H9 (cell line): ENCODE measurements at regions not wholly inside any gene's neighbourhood (a gene's known extent, or its start where the extent isn't known, plus 50 kb on each side); places are given as distances from the start of the nearest gene placed in this dataset.
A peak's percentile ranks its signal among the peaks of the same experiment; 100 is the strongest.
"Not testable (repeated sequence)": the region's sequence is repeated elsewhere in the genome, so short reads cannot be mapped to it uniquely, and the experiment has no call there.

Experiments
- DNase-seq: peaks from one replicate; pipeline ENCODE4 v3.0.0-alpha.2; 2017
- H2AFZ ChIP-seq: one replicate; pipeline ENCODE4 v1.6.1; 2013; ENCODE audit warnings: mild to moderate bottlenecking, low read length, control low read depth, moderate library complexity
- H2AK5ac ChIP-seq: 2 replicates; pipeline ENCODE4 v1.6.1; 2013; ENCODE audit warnings: low read length, control low read depth, mixed read lengths; ENCODE audit not compliant: insufficient read length
- H2BK120ac ChIP-seq: one replicate; pipeline ENCODE4 v1.6.1; 2013; ENCODE audit warnings: low read depth, mild to moderate bottlenecking, low read length, control low read depth, inconsistent platforms; ENCODE audit not compliant: poor library complexity, severe bottlenecking
- H2BK12ac ChIP-seq: 2 replicates; pipeline ENCODE4 v1.6.1; 2013; ENCODE audit warnings: low read length, control low read depth, mixed read lengths, low read depth; ENCODE audit not compliant: insufficient read length
- H2BK15ac ChIP-seq: 2 replicates; pipeline ENCODE4 v1.6.1; 2013; ENCODE audit warnings: low read depth, low read length, control low read depth
- H2BK20ac ChIP-seq: one replicate; pipeline ENCODE4 v1.6.1; 2013; ENCODE audit warnings: low read depth, mild to moderate bottlenecking, low read length, control low read depth, inconsistent platforms; ENCODE audit not compliant: poor library complexity, severe bottlenecking
- H2BK5ac ChIP-seq: 2 replicates; pipeline ENCODE4 v1.6.1; 2013; ENCODE audit warnings: low read length, control low read depth, mixed read lengths; ENCODE audit not compliant: insufficient read length
- H3K14ac ChIP-seq: 2 replicates; pipeline ENCODE4 v1.6.1; 2013; ENCODE audit warnings: low read length, control low read depth; ENCODE audit not compliant: insufficient read depth
- H3K18ac ChIP-seq: 2 replicates; pipeline ENCODE4 v1.6.1; 2013; ENCODE audit warnings: low read depth, mild to moderate bottlenecking, mixed read lengths, low read length, control low read depth; ENCODE audit not compliant: insufficient read length
- H3K23ac ChIP-seq: 2 replicates; pipeline ENCODE4 v1.6.1; 2013; ENCODE audit warnings: low read length, control low read depth, mixed read lengths, low read depth; ENCODE audit not compliant: insufficient read length
- H3K23me2 ChIP-seq: 2 replicates; pipeline ENCODE4 v1.6.1; 2013; ENCODE audit warnings: low read depth, mild to moderate bottlenecking, mixed read lengths, low read length, control low read depth; ENCODE audit not compliant: insufficient read length, poor library complexity, severe bottlenecking
- H3K27ac ChIP-seq: 2 replicates; pipeline ENCODE4 v1.5.1; 2013; ENCODE audit warnings: low read length, control low read depth, mixed read lengths, low read depth; ENCODE audit not compliant: insufficient read length
- H3K27me3 ChIP-seq: 2 replicates; pipeline ENCODE4 v1.6.1; 2013; ENCODE audit warnings: low read length, control low read depth, inconsistent platforms; ENCODE audit not compliant: insufficient read depth
- H3K4ac ChIP-seq: 2 replicates; pipeline ENCODE4 v1.6.1; 2013; ENCODE audit warnings: low read depth, mild to moderate bottlenecking, control low read depth, inconsistent platforms, low read length, moderate library complexity
- H3K4me1 ChIP-seq: 2 replicates; pipeline ENCODE4 v1.6.1; 2013; ENCODE audit warnings: low read length, control low read depth, inconsistent platforms; ENCODE audit not compliant: insufficient read depth
- H3K4me2 ChIP-seq: 2 replicates; pipeline ENCODE4 v1.6.1; 2013; ENCODE audit warnings: low read length, control low read depth, mixed read lengths; ENCODE audit not compliant: insufficient read length, insufficient read depth
- H3K56ac ChIP-seq: 2 replicates; pipeline ENCODE4 v1.6.1; 2013; ENCODE audit warnings: low read depth, mild to moderate bottlenecking, mixed read lengths, low read length, control low read depth; ENCODE audit not compliant: insufficient read length
- H3K79me1 ChIP-seq: 2 replicates; pipeline ENCODE4 v1.6.1; 2013; ENCODE audit warnings: low read depth, mild to moderate bottlenecking, moderate library complexity, low read length, control low read depth, inconsistent platforms; ENCODE audit not compliant: insufficient read depth, poor library complexity, severe bottlenecking
- H3K79me2 ChIP-seq: 2 replicates; pipeline ENCODE4 v1.6.1; 2013; ENCODE audit warnings: low read length, control low read depth, inconsistent platforms; ENCODE audit not compliant: insufficient read depth
- H3K9ac ChIP-seq: 2 replicates; pipeline ENCODE4 v1.6.1; 2013; ENCODE audit warnings: low read length, control low read depth, mixed read lengths; ENCODE audit not compliant: insufficient read length; ENCODE audit errors: extremely low read depth
- H3K9me3 ChIP-seq: one replicate; pipeline ENCODE4 v1.6.1; 2013; ENCODE audit warnings: low read depth, low read length, inconsistent platforms; ENCODE audit not compliant: control insufficient read depth
- H3T11ph ChIP-seq: one replicate; pipeline ENCODE4 v1.6.1; 2013; ENCODE audit warnings: mild to moderate bottlenecking, low read length, control low read depth, inconsistent platforms
- H4K20me1 ChIP-seq: one replicate; pipeline ENCODE4 v1.6.1; 2013; ENCODE audit not compliant: control insufficient read depth, insufficient read length, insufficient read depth
- H4K5ac ChIP-seq: 2 replicates; pipeline ENCODE4 v1.6.1; 2013; ENCODE audit warnings: low read depth, mild to moderate bottlenecking, mixed read lengths, low read length, control low read depth; ENCODE audit not compliant: insufficient read length
- H4K8ac ChIP-seq: replicated peaks from 2 replicates; pipeline ENCODE4 v1.6.1; 2013; ENCODE audit warnings: low read length, control low read depth, mixed read lengths, low read depth; ENCODE audit not compliant: insufficient read length
- H4K91ac ChIP-seq: 2 replicates; pipeline ENCODE4 v1.6.1; 2013; ENCODE audit warnings: low read depth, mild to moderate bottlenecking, moderate library complexity, mixed read lengths, low read length, control low read depth; ENCODE audit not compliant: insufficient read length
- H3K27ac Mint-ChIP-seq, 3 experiments: 2 replicates in 2 of 3; 3 replicates in 1 of 3; pipeline ENCODE4 v1.8.0; 2020 to 2021; ENCODE audit warnings: mixed read lengths in 3 of 3, mild to moderate bottlenecking in 1 of 3, moderate library complexity in 1 of 3
- H3K27me3 Mint-ChIP-seq: 2 replicates; pipeline ENCODE4 v1.8.0; 2021; ENCODE audit warnings: low read depth, mild to moderate bottlenecking, moderate library complexity, mixed read lengths
- H3K36me3 Mint-ChIP-seq, 3 experiments: 2 replicates in 2 of 3; 3 replicates in 1 of 3; pipeline ENCODE4 v1.8.0; 2020 to 2021; ENCODE audit warnings: low read depth in 3 of 3, mixed read lengths in 3 of 3; ENCODE audit not compliant: insufficient read depth in 1 of 3
- H3K4me1 Mint-ChIP-seq, 2 experiments: 2 replicates each; pipeline ENCODE4 v1.8.0; 2020; ENCODE audit warnings: mixed read lengths in 2 of 2
- H3K4me3 Mint-ChIP-seq, 2 experiments: 2 replicates in 1 of 2; 3 replicates in 1 of 2; pipeline ENCODE4 v1.8.0; 2020 to 2021; ENCODE audit warnings: mild to moderate bottlenecking in 2 of 2, mixed read lengths in 2 of 2, moderate library complexity in 1 of 2
- H3K9me3 Mint-ChIP-seq, 2 experiments: 2 replicates in 1 of 2; 3 replicates in 1 of 2; pipeline ENCODE4 v1.8.0; 2020; ENCODE audit warnings: mild to moderate bottlenecking in 2 of 2, mixed read lengths in 2 of 2, moderate library complexity in 1 of 2
- CTCF ChIP-seq: fragments of 200-600 bp; sonication (generic); conservative IDR thresholded peaks from 3 replicates; pipeline ENCODE4 v1.8.0; 2021; ENCODE audit warnings: antibody characterized with exemption, mild to moderate bottlenecking
- WGBS: extraction: QIAGEN DNeasy Blood & Tissue Kit; methylation state at CpG from one replicate; pipeline ENCODE4 v1.1.7; 2013; ENCODE audit warnings: missing lambda C conversion rate, low lambda C conversion rate, mixed read lengths; ENCODE audit not compliant: insufficient read length; ENCODE audit errors: extremely low coverage; 5-methylcytosine and 5-hydroxymethylcytosine counted together

- Histone ChIP-seq H3K9ac (no peak overlapping the region), H3K27ac (peak overlapping the region; percentile 99), H3K4me2 (no peak overlapping the region), H3T11ph (no peak overlapping the region), H2BK15ac (no peak overlapping the region), H3K79me1 (no peaks in the 10 kb centered on the region), H2BK5ac (no peak overlapping the region), H3K23ac (no peak overlapping the region), H3K79me2 (no peaks in the 10 kb centered on the region), H4K8ac (no peak overlapping the region), H3K9me3 (no peaks in the 10 kb centered on the region), H2BK12ac (no peak overlapping the region), H3K14ac (no peak overlapping the region), H3K4ac (no peak overlapping the region), H3K27me3 (no peaks in the 10 kb centered on the region), H3K23me2 (no peaks in the 10 kb centered on the region), H2AFZ (no peak overlapping the region), H3K56ac (no peak overlapping the region), H2BK20ac (no peak overlapping the region), H2BK120ac (no peak overlapping the region), H4K20me1 (no peaks in the 10 kb centered on the region), H4K91ac (no peak overlapping the region), H4K5ac (no peak overlapping the region), H2AK5ac (no peak overlapping the region), H3K18ac (no peak overlapping the region), H3K4me1 (peaks cover 10% of the 10 kb centered on the region)
- no CpG with 5 or more reads among the region's 2 CpGs for WGBS
- no peak for TF ChIP-seq CTCF
- Mint-ChIP-seq H3K9me3 (peaks cover 8 to 10% of the 10 kb centered on the region in 2 experiments), H3K4me3 (0 out of 5 replicates have a peak overlapping the region, but pooled peaks of 1 of the 2 experiments have one; percentile 3), H3K27me3 (no peaks in the 10 kb centered on the region), H3K27ac (peak overlapping the region; percentile 96 to 99 (median 99)), H3K4me1 (peaks cover 62 to 70% of the 10 kb centered on the region in 2 experiments), H3K36me3 (peaks cover 0 to 19% (median 12%) of the 10 kb centered on the region in 3 experiments; a peak in 5 of 7 replicates)
- DNase-seq = no peak
Observed at GRCh38 chr1:94660258-94660657, 118.7 kb upstream of the F3 start.

DNA sequence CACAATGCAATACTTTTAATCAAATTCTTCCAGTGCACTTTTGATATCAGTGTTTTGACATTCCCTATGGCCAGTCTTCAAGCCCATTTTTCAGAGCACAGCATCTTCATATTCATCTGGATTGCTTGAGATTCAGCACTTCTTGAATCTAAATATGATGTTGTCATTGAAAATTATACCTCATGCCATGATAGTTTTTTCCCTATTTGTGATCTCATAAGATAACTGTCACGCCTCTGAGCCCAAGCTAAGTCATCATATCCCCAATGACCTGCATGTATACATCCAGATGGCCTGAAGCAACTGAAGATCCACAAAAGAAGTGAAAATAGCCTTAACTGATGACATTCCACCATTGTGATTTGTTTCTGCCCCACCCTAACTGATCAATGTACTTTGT is 117.6 kb upstream of the F3 start:
- not testable (repeated sequence) for H3K36me3 Mint-ChIP-seq, H4K91ac ChIP-seq, H4K20me1 ChIP-seq, DNase-seq, H3K4me1 ChIP-seq, H3K79me2 ChIP-seq, H3K18ac ChIP-seq, H2BK12ac ChIP-seq, H3K4me2 ChIP-seq, H3K9me3 ChIP-seq, H2BK120ac ChIP-seq, H3K27me3 ChIP-seq, H3K14ac ChIP-seq, H4K8ac ChIP-seq, H3K27ac ChIP-seq, H3K27me3 Mint-ChIP-seq, H3T11ph ChIP-seq, H3K4ac ChIP-seq, H2BK5ac ChIP-seq, H3K56ac ChIP-seq, H4K5ac ChIP-seq, H3K9ac ChIP-seq, H3K79me1 ChIP-seq, H3K23me2 ChIP-seq, H3K9me3 Mint-ChIP-seq, H2BK15ac ChIP-seq, H3K4me3 Mint-ChIP-seq, H2AFZ ChIP-seq, H3K23ac ChIP-seq, H2AK5ac ChIP-seq, H2BK20ac ChIP-seq
- Mint-ChIP-seq H3K27ac (peak overlapping the region; percentile 78 to 96 (median 92); a peak in 6 of 7 replicates), H3K4me1 (peaks cover 57 to 67% of the 10 kb centered on the region in 2 experiments)
- WGBS = no CpG with 5 or more reads among the region's 1 CpG
